BJ (cell line): ENCODE measurements at regions not wholly inside any gene's neighbourhood (a gene's known extent, or its start where the extent isn't known, plus 50 kb on each side); places are given as distances from the start of the nearest gene placed in this dataset.
A peak's percentile ranks its signal among the peaks of the same experiment; 100 is the strongest.
"Not testable (repeated sequence)": the region's sequence is repeated elsewhere in the genome, so short reads cannot be mapped to it uniquely, and the experiment has no call there.

ENCODE experiments used
- CTCF ChIA-PET: fragments of 350-600 bp; formaldehyde crosslinking; extraction: SDS; loops from one replicate; lab custom pipeline; 2021; ENCODE audit warnings: antibody characterized with exemption, inconsistent platforms; lab: Yijun Ruan, JAX
- POLR2A ChIA-PET: fragments of 300-600 bp; sonication (Branson Sonifier 250); formaldehyde crosslinking; extraction: SDS; loops from one replicate; lab custom pipeline; 2021; ENCODE audit warnings: antibody characterized with exemption; lab: Charles Lee
- DNase-seq: peaks from one replicate; pipeline ENCODE4 v3.0.0-alpha.2; 2011; ENCODE audit warnings: low read depth
- H3K27me3 ChIP-seq: 2 replicates; pipeline ENCODE4 v1.6.0; 2011; ENCODE audit warnings: low read length; ENCODE audit not compliant: control insufficient read depth, insufficient read depth
- H3K36me3 ChIP-seq: 2 replicates; pipeline ENCODE4 v1.5.1; 2011; ENCODE audit warnings: low read length; ENCODE audit not compliant: control insufficient read depth, insufficient read depth
- H3K4me3 ChIP-seq: 2 replicates; pipeline ENCODE4 v1.5.1; 2011; ENCODE audit warnings: low read depth, mild to moderate bottlenecking, control low read depth, low read length
- TF ChIP-seq, protein P1 (sequence below): IDR thresholded peaks from 2 replicates; pipeline ENCODE4 v1.5.1; 2011; ENCODE audit warnings: low read depth, mild to moderate bottlenecking, control low read depth, inconsistent platforms, low read length, moderate library complexity; ENCODE audit not compliant: insufficient read depth

DNA sequence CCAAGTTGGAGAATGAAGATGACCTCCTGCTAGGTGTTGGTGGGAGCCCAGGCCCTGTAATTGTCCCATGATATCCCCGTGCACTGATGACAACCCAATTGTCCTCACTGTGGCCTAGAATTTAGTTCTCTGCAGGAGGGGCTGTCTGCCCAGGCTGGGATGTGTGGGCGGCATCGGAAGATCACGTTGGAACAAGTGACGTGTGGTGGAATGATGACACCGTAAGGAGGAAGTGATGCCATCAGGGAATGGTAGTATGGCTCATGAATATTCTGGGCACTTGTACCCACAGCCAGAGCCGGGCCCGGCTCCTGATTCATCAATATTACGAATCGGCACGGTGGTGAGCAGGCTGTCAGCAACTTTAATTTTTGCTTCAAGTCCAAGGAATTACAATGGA lies 111.6 kb downstream of the MIAT start:
- ChIA-PET CTCF (interaction anchor here (1.1 to 1.6 kb wide), 2 partner anchors 11 to 13 kb away, joined by 3 read pairs; no protein-coding TSS in a partner anchor), POLR2A (no interaction called here)
- Histone ChIP-seq H3K4me3 (no peak overlapping the region), H3K27me3 (no peaks in the 10 kb centered on the region), H3K36me3 (no peaks in the 10 kb centered on the region)
- TF ChIP-seq, protein P1, sequence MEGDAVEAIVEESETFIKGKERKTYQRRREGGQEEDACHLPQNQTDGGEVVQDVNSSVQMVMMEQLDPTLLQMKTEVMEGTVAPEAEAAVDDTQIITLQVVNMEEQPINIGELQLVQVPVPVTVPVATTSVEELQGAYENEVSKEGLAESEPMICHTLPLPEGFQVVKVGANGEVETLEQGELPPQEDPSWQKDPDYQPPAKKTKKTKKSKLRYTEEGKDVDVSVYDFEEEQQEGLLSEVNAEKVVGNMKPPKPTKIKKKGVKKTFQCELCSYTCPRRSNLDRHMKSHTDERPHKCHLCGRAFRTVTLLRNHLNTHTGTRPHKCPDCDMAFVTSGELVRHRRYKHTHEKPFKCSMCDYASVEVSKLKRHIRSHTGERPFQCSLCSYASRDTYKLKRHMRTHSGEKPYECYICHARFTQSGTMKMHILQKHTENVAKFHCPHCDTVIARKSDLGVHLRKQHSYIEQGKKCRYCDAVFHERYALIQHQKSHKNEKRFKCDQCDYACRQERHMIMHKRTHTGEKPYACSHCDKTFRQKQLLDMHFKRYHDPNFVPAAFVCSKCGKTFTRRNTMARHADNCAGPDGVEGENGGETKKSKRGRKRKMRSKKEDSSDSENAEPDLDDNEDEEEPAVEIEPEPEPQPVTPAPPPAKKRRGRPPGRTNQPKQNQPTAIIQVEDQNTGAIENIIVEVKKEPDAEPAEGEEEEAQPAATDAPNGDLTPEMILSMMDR: no peak
- DNase-seq: no peak

DNA sequence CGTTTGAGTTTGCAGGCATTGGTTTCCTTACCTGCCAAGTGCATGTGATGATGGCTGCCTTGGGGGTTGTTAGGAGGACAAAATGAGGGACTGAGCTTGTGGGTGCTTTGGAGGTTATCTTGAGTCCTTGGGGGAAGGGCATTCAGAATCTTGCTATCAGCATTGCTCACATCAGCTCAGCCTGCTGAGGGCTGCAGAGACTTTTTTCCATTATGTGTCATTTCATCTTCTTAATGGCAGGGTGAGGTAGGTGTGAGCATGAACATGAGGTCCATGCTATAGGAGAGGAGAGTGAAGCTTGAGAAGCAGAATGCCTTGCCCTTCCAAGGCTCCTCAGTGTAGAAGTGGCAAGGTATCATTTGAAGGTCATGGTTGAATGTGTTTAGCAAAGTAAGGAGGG lies 112.3 kb downstream of the MIAT start:
- ChIA-PET CTCF (no interaction called here), POLR2A (no interaction called here)
- no peaks in the 10 kb centered on the region for H3K36me3 ChIP-seq
- H3K27me3 ChIP-seq: no peaks in the 10 kb centered on the region
- TF ChIP-seq, protein P1: no peak
- H3K4me3 ChIP-seq: no peak overlapping the region
- no peak for DNase-seq

DNA sequence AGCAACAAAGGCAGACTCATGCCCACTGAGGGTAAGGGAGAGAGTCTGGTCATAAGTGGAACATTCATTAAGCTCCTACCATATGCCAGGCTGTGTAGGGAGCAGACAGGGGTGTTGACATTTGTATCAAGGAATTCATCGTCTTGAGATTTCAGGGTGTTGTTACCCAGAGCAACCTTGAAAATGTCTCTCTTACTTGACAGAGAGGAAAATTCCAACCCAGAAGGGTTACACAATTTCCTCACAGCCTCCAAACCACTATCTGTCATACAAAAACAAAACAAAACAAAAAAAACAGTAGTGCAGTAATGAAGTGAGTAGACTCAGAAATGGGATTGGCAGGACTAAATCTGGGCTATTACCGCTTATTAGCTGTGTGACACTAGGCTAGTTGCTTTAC lies 113.2 kb downstream of the MIAT start:
- no peak overlapping the region for H3K4me3 ChIP-seq
- POLR2A ChIA-PET: no interaction called here
- DNase-seq: no peak
- CTCF ChIA-PET: no interaction called here
- H3K27me3 ChIP-seq: no peaks in the 10 kb centered on the region
- H3K36me3 ChIP-seq: no peaks in the 10 kb centered on the region
- TF ChIP-seq, protein P1: no peak

DNA sequence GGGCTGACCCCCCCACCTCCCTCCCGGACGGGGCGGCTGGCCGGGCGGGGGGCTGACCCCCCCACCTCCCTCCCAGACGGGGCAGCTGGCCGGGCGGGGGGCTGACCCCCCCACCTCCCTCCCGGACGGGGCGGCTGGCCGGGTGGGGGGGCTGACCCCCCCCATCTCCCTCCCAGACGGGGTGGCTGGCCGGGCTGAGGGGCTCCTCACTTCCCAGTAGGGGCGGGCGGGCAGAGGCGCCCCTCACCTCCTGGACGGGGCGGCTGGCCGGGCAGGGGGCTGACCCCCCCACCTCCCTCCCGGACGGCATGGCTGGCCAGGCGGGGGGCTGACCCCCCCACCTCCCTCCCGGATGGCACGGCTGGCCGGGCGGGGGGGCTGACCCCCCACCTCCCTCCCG lies 115.7 kb downstream of the MIAT start:
- POLR2A ChIA-PET, CTCF ChIA-PET, DNase-seq, H3K36me3 ChIP-seq, H3K27me3 ChIP-seq, H3K4me3 ChIP-seq: not testable (repeated sequence)

DNA sequence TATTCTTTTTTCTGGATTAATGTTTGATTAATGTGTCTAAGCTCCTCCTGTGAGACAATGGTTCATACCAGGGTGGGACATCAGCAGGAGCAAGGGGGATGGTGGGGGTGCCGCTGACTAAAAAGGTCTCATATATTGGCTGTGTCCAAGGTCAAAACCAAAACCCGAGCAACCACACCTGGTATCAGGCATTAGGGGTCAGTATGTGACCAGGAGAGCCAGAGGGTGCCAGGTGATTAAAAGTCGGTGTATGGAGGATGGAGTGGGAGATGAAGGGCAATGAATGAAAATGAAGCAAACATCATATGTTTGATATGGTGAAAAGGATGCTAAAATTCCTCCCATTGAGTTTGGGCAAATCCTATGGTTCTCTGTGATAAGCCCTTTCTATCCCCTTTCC lies 118.0 kb downstream of the MIAT start:
- CTCF ChIA-PET: interaction anchor here (0.8 to 1.5 kb wide), 3 partner anchors 8 to 97 kb away, joined by 3 read pairs; no protein-coding TSS in a partner anchor
- POLR2A ChIA-PET: no interaction called here
- TF ChIP-seq, protein P1: no peak
- H3K36me3 ChIP-seq: no peaks in the 10 kb centered on the region; the same call in 1 of the 2 replicates
- no peak overlapping the region for H3K4me3 ChIP-seq
- no peak for DNase-seq
- no peaks in the 10 kb centered on the region for H3K27me3 ChIP-seq

DNA sequence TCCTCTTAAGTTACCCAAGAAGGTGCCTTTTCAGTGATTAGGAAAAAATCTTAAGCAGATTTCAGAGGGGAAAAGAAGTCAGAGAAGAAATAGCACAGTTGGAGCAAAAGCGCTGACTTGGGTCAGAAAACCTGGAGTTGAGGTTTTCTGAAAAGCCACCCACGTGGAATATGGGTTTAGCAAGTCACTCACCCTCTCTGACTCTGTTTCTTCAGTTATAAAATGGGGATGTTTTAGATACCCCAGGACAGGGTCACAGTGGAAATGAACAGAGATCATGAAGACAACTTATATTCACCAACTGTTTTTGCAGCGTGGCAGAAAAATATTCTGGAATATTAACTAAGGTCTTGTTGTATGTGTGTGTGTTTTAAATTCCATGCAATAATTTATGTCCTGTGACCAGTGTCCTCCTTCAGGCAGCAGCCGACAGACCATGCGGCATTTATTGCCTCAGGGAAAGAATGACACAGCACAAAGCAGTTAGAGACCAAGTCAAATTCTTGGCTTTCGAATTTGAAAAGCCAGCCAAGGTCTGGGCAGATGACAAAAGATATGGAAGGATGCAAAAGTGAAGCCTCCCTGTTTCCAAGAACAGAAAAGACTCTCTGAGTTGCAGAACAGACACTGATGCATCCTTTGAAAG lies 119.9 kb downstream of the MIAT start:
- H3K27me3 ChIP-seq: no peaks in the 10 kb centered on the region
- POLR2A ChIA-PET: no interaction called here
- no peaks in the 10 kb centered on the region; the same call in 1 of the 2 replicates for H3K36me3 ChIP-seq
- CTCF ChIA-PET: interaction anchor here (0.5 kb wide), 1 partner anchor 23 kb away, joined by 3 read pairs; no protein-coding TSS in a partner anchor
- DNase-seq: peak; percentile 41
- no peak overlapping the region for H3K4me3 ChIP-seq
- TF ChIP-seq, protein P1: no peak
